ENCODE measurements at regions not wholly inside any gene's neighbourhood (a gene's known extent, or its start where the extent isn't known, plus 50 kb on each side); places are given as distances from the start of the nearest gene placed in this dataset.

DNA sequence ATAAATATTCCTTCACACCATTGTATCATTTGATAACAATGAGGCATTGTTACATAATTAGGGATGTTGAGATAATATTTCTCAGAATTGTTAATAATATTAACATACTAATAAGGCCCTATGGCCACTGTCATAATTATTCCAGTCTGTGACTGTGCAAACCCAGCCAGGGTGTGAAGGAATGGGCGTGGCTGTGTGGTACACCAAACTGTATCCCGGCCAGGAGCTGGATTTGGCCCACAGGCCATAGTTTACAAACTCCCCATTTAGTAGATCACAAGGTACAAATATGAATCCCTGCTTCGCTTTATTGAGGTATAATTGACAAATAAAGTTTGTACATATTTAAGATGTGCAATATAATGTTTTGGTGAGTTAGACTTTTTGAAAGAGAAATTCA, 894.7 kb downstream of the C6orf118 start:
- no peak for DNase-seq (ENCODE audit: low read depth in 4 of 4, low spot score in 3 of 4)

DNA sequence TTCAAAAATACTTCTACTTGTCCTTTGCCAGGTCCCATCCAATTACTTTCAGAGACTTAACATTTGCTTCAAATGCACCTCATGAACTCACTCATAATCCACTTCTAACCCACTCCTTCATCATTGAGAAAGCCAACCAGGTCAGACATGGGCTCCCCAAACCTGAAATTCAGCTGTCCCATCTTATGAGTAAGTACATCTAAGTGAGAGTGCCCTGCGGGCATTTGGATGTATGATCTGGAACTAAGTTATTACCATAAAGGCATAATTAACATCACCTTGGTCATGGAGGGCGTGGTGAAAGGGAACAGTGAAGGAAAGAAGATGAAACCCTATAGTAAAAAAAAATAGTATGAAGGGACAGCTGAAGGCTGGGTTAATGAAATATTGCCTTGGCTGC, 896.8 kb downstream of the C6orf118 start:
- DNase-seq (ENCODE audit: low read depth in 4 of 4, low spot score in 3 of 4) = no peak

DNA sequence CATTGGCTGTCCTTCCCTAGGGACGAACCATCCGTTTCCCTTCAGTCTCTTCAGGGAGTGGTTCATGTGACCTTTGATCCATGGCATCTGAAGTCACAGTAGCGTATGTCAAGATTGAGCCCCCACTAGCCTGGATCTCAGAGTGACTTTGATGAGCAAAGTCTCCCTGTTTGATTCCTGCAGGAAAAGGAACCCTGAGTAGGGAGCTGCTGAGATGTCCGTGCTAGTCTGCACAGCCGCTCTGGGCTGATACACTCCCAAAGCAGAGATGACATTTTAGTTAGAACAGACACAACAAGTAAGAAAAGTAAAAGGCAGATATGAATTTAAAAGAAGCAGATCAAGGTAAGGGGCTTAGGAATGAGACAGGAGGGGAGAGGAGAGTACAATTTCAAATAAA, 899.4 kb downstream of the C6orf118 start:
- no peak for DNase-seq (ENCODE audit: low read depth in 4 of 4, low spot score in 3 of 4)

DNA sequence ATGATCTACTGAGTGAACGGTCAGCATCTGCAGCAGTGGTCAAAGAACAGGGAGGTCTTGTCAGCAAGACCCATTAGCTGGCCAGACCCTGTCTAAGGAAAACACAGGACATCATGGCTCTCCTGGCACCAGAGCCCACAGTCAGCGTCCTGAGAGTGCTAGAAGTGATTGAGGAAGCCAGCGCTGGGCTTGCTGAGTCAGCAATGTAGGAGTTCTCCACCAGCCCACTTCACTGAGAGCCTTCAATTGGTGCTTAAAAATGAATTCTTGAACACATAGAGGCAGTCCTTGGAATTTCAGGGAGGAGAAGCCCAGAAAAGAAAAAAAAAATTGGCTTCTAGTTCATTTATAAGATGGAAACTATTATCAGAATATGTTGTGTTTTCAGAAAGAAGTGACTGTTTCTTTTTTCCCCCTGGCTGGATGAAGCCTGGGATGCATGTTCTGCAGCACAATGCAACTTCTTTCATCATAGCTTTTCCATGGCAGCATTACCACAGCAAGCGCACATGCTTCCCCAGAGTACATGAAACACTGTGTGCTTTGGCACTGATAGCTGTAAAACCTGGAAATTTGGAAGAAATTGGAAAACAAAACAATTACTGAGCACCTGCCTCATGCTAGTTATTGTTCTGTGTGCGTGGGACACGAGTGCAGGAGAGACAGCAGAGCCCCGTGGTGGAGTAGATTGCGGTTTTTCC, 899.9 kb downstream of the C6orf118 start:
- no peak for DNase-seq (ENCODE audit: low read depth in 4 of 4, low spot score in 3 of 4)

DNA sequence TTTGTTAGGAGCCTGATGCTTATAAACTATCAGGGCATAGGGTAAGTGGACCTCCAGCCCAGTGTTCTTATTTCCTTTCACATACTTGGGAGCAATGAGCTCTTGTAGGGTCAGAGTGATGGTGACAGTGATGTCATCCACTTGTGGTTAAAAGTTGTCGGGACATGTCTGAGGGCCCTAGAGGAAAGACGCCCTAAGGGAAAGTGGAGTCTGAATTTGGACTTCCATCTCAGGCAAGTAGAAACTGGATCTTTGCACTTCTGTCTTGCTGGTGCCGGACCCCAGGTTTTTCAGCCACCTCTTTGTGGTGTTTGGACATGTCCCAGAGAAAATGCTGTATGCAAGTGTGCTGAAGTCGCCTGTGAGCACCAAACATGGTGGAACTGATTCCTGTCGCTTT, 900.5 kb downstream of the C6orf118 start:
- no peak for DNase-seq (ENCODE audit: low read depth in 4 of 4, low spot score in 3 of 4)

DNA sequence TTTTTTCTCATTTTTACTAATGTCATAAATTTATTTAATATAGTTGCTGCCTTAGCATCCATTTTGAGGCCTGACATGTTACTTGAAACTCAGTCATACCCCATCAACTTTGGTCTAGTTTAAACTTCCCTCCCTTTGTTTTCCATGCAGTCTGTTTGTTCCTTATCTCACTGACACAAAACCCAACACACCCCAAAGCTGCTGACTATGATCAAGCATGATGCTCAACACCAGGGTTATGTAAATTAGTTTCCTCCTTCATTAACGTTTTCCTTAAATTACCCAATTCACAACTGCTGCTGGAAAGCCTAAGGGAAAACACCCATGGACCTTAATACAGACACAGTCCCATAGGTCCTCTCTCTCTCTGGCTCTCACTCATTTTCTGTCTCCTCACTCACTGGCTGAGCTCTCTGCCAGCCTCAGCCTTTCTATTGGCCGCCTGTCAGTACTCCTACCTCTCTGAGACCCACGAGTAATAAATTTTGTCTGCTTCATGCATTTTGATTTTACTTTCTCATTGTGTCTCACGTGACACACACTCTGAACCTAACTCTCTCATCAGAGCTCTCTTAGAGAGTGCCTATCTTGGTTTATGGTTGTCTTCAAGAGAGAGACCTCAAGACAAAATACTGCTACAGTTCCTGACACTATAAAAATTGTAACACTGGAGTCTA, 904.5 kb downstream of the C6orf118 start:
- DNase-seq (ENCODE audit: low read depth in 4 of 4, low spot score in 3 of 4) = no peak

DNA sequence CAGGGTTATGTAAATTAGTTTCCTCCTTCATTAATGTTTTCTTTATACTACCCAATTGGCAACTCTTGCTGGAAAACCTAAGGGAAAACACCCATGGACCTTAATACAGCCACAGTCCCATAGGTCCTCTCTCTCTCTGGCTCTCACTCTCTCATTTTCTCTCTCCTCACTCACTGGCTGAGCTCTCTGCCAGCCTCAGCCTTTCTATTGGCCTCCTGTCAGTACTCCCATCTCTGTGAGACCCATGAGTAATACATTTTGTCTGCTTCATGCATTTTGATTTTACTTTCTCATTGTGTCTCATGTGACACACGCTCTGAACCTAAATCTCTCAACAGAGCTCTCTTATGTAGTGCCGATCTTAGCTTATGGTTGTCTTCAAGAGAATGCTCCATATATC, 907.5 kb downstream of the C6orf118 start:
- no peak for DNase-seq (ENCODE audit: low read depth in 4 of 4, low spot score in 3 of 4)

DNA sequence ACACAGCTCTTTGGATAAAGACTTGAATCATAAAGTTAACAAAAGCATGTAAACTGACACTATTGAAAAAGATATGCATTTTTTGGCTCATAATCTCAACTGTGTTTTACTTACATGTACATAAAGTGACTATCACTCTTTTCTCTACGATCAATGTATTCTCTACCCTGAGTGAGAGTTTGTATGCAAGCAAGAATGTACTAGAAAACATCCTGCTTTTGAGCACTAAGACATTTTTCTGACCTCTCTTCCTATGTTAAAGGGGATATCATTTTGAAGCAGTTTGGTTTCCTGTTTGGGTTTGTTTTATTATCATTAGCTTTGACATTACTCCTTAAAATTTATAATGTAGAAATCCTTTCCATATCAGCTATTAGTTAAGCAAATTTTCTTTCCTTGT, 910.8 kb downstream of the C6orf118 start:
- no peak for DNase-seq (ENCODE audit: low read depth in 4 of 4, low spot score in 3 of 4)

DNA sequence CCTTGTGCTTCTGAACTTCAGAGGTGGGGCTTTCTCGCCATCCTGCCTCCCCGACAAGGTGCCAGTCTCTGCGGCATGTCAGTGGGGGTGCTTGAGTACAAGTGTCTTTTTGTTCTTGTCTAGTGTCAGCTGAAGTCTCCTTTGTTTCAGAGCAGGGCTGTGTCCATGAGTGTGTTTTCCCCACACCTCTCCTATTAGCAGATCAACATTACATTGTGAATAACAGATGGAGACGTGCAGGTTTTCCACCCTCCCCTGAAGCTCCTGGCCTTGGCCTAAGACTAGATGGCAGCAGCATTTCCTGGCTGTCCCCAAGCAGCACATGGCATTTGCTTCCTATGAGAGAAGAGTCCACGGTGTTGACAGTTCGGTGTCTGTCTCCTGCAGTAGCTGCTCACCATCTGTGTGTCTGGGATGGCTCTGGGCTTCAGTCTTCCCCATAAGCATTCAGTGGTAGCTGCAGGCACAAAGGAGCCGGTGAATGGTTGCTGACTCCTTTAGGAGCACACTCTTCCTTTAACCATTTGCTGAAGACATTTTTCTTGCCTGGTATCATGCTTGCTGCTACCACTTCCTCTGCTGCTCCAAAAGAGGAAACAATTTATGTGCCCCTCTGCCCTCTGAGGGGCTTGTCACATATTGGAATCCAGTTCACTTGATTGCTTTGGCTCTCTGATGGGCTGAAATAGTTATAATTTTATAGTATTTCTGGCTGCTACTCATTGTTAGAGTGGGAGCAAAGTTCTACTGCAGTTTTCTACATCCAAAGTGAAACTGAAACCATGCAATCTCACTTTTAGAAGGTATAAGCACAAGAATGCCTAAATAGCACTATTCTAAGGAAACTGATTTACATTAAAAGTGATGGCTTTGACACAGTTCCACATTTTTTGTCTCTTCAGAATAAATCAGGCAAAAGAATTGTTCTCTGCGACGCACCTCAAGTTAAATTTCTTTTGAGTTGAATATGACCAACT, 913.0 kb downstream of the C6orf118 start:
- DNase-seq (ENCODE audit: low read depth in 4 of 4, low spot score in 3 of 4) = peak in 1 of 4 donors; percentile 5

DNA sequence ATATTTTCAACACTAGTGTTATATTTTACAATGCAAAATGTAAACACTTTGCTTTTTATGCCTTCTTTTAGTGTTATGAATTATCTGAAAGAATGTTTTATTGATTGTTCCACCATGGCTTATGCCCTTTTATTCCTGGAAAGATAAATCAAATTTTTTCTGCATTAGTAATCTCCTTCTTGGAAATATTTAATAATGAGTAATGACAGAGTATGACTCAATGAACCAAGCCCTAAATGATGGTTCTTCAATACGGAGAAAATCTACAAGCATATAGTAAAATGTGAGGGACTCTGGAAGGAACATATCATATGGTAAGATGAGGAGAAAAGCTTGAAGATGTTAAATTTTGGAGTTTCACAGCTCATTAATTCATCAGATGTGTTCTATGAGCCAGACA, 929.6 kb downstream of the C6orf118 start:
- no peak for DNase-seq (ENCODE audit: low read depth in 4 of 4, low spot score in 3 of 4)

DNA sequence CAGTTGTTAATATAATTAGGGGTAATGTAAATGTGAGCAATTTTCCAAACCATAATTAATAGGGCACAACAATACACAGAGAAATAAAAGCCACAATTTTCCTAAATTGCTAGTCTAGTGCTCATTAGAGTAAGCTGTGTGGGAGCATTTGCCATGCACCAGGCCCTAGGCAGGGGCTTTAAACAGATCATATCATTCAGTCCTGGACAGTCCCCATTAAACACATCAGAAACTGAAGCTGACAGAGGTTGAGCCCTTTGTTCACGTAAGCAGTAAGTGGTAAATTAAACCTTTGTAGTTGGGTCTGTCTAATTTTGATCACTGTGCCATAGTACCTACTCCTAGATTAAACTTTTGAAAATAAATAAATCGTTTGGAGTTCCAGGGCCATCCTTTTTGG, 931.1 kb downstream of the C6orf118 start:
- no peak for DNase-seq (ENCODE audit: low read depth in 4 of 4, low spot score in 3 of 4)

DNA sequence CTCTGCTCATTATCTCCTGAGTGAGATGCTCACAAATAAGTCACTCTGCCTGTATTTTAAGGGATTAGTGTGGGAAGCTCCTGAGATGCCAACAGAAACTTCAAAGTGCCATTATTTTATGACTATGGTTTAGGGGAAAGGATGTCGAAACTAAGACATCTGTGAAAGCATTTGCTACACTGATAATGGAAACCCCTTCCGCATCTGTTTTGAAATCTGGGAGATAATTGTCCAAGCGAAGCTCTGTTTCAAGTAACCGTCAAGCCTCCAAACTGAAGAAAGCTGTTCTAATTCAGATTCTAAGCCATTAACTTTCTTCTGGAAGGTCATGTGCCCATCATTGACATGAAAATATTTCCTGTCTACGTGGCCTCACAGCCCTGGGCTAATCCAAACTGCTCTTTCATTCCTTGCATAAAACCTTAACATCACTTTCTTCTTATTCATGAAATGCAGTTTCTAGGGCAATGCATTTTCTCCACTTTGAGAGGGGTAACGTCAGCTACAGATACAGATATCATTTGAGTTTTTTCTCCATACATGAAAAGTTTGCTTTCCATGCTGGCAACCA, 932.0 kb downstream of the C6orf118 start:
- DNase-seq (ENCODE audit: low read depth in 4 of 4, low spot score in 3 of 4) = no peak

DNA sequence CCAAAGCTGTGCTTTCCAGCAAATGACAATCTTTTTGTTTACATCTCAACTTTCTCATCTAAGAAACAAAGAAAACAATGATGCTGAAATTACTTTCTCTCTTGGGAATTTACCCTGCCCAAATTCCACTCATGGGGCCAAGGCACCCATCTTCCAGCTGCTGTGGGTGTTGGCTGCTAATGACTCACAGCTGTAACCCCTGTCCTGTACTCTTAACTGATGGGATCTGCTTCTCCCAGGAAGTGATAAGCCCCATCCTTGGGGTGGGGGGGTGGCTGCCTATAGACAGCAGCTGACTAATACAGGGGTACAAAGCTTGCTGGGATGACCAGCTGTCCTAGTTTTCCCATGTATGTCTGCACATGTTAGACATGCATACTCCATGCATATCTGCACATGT, 938.6 kb downstream of the C6orf118 start:
- no peak for DNase-seq (ENCODE audit: low read depth in 4 of 4, low spot score in 3 of 4)

DNA sequence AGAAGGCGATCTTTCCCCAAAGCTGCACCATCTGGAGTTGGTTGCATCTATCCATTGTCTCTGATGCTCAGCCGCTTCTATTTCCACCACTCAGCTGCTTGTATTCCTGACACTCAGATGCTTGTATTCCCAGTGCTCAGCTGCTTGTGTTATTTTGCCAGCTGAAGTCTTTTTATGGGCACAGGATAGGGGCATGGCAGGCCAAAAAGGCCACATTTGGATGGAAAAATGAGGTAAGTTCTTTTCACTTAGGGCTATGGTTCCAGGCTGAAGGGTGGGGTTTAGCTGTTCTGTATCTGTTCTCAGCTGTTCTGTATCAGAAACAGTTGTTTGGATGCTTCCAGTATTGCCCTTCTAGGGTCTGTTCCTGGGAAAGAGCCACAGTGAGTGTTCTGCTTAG, 944.9 kb downstream of the QKI start:
- DNase-seq (ENCODE audit: low read depth in 4 of 4, low spot score in 3 of 4) = no peak

DNA sequence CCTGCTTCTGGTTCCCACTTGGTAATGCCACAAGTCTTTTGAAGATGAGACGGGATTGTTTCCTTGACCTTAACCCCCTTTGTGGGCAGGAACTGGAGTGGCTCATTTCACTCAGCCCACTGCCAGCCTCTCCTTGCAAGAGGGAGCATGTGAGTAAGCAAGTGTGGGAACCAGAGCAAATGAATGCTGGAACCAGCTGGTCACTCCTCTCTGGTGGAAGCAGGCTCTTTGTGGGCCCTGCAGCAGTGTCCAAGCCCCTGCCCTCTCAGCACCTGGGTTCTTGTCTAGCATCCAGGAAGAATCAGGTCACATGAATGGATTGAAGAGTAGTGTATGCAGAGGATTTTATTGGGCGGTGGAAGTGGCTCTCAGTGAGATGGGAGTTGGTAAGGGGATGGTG, 944.5 kb downstream of the QKI start:
- DNase-seq (ENCODE audit: low read depth in 4 of 4, low spot score in 3 of 4) = no peak

DNA sequence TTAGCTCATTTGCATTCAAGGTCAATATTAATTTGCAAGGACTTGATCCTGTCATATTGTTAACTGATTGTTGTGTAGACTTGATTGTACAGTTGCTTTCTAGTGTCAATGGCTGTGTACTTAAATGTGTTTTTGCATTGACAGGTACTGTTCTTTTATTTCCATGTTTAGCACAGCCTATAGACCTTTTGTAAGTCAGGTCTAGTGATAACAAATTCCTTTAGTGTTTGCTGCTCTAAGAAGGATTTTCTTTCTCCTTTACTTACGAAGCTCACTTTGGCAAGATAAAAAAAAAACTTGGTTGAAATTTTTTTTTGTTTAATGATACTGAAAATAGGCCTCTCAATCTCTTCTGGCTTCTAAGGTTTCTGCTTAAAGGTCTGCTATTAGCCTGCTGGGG, 942.3 kb downstream of the QKI start:
- no peak for DNase-seq (ENCODE audit: low read depth in 4 of 4, low spot score in 3 of 4)

DNA sequence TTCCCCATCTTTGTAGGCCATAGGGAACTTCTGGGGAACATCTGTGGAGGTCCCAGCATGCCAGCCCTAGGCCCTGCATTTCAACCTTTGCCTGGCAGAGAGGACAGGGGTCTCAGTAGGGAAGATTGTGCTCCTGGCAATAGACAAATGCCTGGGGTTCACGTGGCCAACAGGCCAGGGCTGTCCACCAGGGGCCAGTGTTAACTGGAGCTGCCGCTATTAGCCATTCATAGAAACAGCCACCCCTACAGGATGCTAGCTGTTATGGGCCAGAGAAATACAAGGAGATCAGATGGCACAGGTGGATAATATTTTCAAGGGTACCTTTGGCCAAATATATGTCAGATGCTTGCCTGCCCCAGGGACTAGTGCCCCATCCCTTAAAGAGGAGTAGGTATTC, 932.9 kb downstream of the QKI start:
- DNase-seq (ENCODE audit: low read depth in 4 of 4, low spot score in 3 of 4) = no peak

DNA sequence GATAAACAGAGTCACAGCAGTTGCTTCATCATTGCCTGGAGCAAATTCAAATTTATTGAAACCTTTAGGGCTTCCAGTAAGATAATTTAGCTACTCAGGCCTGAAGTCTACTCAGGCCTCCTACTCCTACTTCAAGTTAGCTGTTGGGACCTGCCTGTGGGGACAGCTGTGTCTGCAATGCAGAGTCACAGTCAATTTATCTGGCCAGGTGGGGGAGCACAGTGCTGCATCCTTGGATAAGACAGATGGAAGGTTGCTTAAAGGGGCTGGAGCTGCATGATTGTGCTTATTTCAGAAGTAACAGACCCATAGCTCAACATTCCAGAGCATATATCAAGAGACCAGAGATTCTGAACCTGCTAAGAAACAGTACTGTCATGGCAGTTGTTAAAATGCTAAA, 932.1 kb downstream of the QKI start:
- no peak for DNase-seq (ENCODE audit: low read depth in 4 of 4, low spot score in 3 of 4)

DNA sequence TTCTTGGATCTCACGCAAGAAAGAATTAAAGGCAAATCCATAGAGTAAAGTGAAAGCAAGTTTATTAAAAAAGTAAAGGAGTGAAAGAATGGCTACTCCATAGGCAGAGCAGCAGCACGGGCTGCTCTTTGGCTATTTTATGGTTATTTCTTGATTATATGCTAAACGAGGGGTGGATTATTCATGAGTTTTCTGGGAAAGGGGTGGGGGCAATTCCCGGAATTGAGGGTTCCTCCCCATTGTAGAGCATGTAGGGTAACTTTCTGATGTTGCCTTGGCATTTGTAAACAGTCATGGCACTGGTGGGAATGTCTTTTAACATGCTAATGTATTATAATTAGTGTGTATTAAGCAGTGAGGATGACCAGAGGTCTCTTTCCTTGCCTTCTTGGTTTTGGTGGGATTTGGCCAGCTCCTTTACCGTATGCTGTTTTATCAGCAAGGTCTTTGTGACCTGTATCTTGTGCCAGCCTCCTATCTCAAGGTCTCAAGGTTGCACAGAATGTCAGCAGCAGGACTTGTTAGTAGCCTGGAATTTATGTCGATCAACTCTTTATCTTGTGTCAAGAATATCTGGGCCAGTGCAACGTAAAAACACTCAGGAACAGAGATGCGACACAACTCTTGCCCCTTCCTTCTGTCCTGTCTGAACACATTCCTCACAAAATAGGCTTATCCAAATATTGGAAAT, 931.4 kb downstream of the QKI start:
- no peak for DNase-seq (ENCODE audit: low read depth in 4 of 4, low spot score in 3 of 4)

DNA sequence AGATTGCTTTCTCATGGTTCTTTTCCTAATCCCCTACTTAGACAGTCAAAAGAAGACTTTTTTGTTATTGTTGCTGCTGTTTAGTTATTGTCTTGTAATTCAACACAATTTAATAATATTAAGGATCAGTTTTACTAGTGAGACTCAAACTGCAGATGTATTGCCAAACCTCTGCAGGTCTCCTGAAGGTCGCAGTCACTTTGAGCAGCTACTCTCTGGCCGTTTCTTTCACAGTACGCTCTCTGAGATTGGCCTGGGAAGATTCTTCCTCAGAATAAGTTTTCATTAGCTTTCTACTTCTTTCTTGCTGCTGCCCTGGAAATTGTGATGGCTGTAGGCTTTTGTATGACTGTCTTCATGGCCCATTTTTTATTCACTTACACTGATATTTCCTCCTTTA, 930.8 kb downstream of the QKI start:
- no peak for DNase-seq (ENCODE audit: low read depth in 4 of 4, low spot score in 3 of 4)
